Stimulated activated CD8-positive, alpha-beta memory T cell treated with anti-CD3 and anti-CD28 coated beads, Interleukin-12 subunit alpha, Interleukin-12 subunit beta, amount 100 ng/mL, for 24 hours (primary cell): ENCODE measurements at regions not wholly inside any gene's neighbourhood (a gene's known extent, or its start where the extent isn't known, plus 50 kb on each side); places are given as distances from the start of the nearest gene placed in this dataset.
"Not testable (repeated sequence)": the region's sequence is repeated elsewhere in the genome, so short reads cannot be mapped to it uniquely, and the experiment has no call there.

Experiments used
- DNase-seq: peaks from one replicate; pipeline ENCODE4 v3.0.0-alpha.2; 2020; ENCODE audit errors: extremely low read depth

DNA sequence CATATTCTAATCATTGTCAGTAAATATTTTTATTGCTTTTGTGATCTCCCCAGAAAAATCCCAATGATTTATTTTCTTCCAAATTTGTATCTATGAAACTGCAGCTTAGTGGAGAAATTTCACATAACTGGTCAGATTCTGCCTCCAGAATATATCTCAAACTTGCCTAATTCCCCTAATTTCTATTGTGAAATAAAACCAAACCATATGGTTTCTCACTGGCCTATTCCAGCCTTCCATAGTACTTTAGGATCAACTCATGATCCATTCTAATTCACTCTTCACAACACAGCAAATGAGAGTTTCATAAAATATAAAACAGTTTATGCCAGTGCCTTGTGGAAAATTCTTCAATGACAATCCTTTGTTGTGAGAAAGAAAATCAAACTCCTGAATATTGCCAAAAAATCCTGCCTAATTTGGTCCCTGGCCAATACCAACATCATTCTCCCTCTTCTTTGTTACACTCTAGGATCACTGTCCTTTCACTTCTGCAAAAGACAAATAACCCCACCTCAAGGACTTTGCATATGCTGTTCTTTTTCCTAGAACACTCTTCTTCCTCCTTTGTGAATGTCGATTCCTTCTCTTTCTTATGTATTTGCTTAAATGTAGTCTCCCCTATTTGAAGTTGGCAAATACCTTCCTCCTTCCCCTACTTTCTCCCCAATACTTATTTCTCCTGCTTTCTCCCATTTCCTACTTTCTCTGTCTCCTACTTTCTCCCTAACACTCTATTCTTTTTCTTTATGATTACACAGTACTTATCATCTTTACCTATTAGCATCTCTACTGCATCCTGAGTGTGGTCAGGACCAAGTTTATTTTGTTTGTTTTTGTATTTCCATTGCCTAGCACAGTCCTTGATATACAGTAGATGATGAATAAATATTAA is 587.5 kb downstream of the RFPL4B start:
- no peak for DNase-seq

GRCh38 chr6:112935402-112936078 is 588.4 kb downstream of the RFPL4B start:
- no peak for DNase-seq

DNA sequence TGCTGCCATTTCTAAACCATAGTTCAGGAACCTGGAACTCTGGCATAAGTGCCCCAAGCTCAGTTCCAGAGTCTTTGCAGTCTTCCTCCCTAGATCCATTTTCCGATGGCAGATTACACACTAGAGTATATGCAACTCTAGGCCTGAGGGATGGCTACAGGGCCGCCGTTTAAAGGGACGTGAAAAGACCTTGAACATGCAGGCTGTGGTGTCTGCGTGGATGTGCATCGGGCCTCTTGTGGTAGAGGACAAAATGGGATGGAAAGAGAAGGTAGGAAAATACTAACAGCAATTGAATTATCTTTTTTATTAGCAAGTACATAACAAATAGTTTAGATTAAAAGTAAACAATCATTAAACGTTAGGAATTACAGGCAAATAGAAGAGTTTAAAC is 588.9 kb downstream of the RFPL4B start:
- DNase-seq = no peak

- DNase-seq = no peak
These were observed 589.4 kb downstream of the RFPL4B start for GRCh38 chr6:112936504-112936903.

- not testable (repeated sequence) for DNase-seq
These were observed 590.6 kb downstream of the RFPL4B start for GRCh38 chr6:112937690-112938089.

GRCh38 chr6:112938650-112939049 is 591.5 kb downstream of the RFPL4B start:
- no peak for DNase-seq

DNA sequence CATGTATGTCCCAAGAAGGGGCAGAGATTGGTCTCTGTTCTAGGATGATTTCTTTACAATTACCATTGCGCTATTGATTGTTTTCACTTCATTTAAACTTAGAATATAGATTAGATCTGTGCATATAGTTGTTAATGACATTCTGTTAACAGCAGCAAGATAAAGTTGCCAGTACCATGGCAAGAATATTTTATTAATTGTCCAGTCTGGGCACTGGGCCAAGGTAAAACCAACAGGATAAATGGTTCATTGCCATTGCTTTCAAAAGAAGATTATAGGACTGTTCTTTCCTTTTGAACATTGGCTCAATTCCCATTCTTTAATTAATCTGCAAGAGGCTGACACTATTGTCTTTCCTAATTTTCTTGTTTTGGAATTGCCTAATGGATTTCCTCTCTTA is 592.4 kb downstream of the RFPL4B start:
- DNase-seq = no peak

- DNase-seq = no peak
These were observed 594.5 kb downstream of the RFPL4B start for GRCh38 chr6:112941613-112942012.

DNA sequence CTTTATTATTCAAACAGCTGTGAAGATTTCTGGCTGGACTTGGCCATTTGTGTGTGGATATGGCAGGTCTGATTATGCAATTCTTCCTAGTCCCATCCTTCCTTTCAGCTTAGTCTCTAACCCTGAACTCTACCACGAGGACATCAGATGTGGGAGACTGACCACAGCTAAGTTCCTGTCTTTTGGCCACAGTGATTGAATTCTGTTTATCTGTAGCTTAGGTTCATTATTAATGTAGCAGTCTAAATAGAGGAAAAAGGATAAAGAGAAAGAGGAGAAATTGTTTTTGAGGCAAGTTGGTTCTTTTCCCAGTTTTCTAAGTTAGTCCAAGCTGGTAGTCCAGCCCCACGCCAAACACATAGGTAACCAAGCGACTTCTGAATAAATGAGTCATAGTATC is 598.9 kb downstream of the RFPL4B start:
- no peak for DNase-seq

DNA sequence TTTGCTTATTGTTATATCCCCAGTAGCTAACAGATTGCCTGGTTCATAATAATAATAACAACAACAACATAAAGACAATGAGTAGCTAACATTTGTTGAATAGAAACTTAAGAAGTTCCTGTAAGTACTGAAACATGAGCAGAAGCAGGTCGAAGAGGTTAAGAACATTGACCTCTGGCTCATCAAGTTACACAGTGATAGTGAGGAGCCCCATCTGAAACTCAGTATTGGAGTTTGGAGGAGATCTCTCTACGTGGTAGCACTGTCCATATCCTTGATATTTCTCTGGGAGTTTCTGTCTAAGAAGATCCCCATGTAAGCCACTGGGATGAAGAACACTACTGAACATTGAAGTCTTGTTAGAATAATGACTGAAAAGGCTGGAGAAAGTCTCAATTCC is 600.4 kb downstream of the RFPL4B start:
- no peak for DNase-seq

- no peak for DNase-seq
These were observed 604.7 kb downstream of the RFPL4B start for GRCh38 chr6:112951829-112952228.

DNA sequence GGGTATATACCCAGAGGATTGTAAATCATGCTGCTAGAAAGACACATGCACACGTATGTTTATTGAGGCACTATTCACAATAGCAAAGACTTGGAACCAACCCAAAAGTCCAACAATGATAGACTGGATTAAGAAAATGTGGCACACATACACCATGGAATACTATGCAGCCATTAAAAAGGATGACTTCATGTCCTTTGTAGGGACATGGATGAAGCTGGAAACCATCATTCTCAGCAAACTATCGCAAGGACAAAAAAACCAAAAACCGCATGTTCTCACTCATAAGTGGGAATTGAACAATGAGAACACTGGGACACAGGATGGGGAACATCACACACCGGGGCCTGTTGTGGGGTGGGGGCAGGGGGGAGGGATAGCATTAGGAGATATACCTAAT is 608.6 kb downstream of the RFPL4B start:
- not testable (repeated sequence) for DNase-seq

- DNase-seq = no peak
These were observed 609.8 kb downstream of the RFPL4B start for GRCh38 chr6:112956696-112957535.

DNA sequence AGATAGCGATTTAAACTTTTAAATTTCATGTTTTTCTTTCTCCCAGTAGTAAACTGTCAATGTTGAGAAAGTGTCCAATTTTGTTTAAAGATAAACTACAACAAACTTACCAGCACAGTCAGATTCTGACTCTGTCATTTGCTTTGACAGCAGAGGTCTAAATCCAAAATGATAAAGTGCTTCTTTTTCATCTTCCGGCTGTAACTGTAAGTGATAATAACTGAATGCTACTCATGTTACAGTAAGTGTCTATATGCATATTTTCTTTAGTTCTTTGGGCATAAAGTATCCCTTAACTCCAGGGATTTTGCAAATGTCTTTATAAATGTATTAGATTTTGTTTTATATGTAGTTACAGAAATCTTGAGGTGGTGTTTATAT is 610.4 kb downstream of the RFPL4B start:
- DNase-seq = no peak

DNA sequence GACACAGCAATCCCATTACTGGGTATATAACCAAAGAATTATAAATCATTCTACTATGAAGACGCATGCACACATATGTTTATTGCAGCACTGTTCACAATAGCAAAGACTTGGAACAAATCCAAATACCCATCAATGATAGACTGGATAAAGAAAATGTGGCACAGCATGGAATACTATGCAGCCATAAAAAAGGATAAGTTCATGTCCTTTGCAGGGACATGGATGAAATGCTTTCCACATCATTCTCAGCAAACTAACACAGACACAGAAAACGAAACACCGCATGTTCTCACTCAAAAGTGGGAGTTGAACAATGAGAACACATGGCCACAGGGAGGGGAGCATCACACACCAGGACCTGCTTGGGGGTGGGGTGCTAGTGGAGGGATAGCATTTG is 613.0 kb downstream of the RFPL4B start:
- DNase-seq = not testable (repeated sequence)

GRCh38 chr6:112967974-112968373 is 620.8 kb downstream of the RFPL4B start:
- no peak for DNase-seq

GRCh38 chr6:112971651-112972050 is 624.5 kb downstream of the RFPL4B start:
- DNase-seq = no peak

DNA sequence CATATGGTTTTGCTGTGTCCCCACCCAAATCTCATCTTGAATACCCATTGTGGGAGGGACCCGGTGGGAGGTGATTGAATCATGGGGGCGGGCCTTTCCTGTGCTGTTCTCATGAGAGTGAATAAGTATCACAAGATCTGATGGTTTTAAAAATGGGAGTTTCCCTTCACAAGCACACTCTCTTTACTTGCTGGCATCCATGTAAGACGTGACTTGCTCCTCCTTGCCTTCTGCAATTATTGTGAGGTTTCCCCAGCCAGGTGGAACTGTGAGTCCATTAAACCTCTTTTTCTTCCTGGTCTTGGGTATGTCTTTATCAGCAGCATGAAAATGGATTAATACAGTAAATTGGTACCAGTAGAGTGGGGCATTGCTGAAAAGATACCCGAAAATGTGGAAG is 627.8 kb downstream of the RFPL4B start:
- not testable (repeated sequence) for DNase-seq

DNA sequence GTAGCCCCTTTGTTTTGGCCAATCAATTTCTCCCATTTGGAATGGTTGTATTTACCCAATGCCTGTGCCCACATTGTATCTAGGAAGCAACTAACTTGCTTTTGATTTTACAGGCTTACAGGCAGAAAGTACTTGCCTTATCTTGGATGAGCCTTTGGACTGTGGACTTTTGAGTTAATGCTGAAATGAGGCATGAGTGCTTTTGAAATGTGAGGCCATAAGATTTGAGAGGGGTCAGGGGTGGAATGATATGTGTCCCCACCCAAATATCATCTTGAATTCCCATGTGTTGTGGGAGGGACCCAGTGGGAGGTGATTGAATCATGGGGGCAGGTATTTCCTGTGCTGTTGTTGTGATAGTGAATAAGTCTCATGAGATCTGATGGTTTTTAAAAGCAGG is 629.4 kb downstream of the RFPL4B start:
- DNase-seq = not testable (repeated sequence)

GRCh38 chr6:112979830-112980229 is 632.7 kb downstream of the RFPL4B start:
- no peak for DNase-seq

- no peak for DNase-seq
These were observed 633.5 kb downstream of the RFPL4B start for GRCh38 chr6:112980676-112981075.

- no peak for DNase-seq
These were observed 636.7 kb downstream of the RFPL4B start for GRCh38 chr6:112983713-112984261.
